ENCODE measurements at regions not wholly inside any gene's neighbourhood (a gene's known extent, or its start where the extent isn't known, plus 50 kb on each side); places are given as distances from the start of the nearest gene placed in this dataset.

DNA sequence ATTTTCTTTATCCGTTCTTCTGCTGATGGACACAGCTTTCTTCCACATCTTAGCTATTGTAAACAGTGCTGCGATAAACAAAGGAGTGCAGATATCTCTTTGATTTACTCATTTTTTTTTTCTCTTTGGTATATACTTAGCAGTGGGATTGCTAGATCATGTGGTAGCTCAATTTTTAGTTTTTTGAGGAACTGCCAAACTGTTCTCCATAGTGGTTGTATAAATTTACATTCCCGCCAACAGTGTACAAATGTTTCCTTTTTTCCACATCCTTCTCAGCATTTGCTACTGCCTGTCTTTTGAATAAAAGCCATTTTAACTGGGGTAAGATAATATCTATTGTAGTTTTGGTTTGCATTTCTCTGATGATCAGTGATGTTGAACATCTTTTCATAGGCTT lies 196.8 kb upstream of the ZNF717 start:
- TF ChIP-seq, protein P1, sequence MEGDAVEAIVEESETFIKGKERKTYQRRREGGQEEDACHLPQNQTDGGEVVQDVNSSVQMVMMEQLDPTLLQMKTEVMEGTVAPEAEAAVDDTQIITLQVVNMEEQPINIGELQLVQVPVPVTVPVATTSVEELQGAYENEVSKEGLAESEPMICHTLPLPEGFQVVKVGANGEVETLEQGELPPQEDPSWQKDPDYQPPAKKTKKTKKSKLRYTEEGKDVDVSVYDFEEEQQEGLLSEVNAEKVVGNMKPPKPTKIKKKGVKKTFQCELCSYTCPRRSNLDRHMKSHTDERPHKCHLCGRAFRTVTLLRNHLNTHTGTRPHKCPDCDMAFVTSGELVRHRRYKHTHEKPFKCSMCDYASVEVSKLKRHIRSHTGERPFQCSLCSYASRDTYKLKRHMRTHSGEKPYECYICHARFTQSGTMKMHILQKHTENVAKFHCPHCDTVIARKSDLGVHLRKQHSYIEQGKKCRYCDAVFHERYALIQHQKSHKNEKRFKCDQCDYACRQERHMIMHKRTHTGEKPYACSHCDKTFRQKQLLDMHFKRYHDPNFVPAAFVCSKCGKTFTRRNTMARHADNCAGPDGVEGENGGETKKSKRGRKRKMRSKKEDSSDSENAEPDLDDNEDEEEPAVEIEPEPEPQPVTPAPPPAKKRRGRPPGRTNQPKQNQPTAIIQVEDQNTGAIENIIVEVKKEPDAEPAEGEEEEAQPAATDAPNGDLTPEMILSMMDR (IDR thresholded peaks at IDR 0.05), result no peak
- TF ChIP-seq POLR2A (IDR thresholded peaks at IDR 0.05) (no peak), POLR2AphosphoS5 (IDR thresholded peaks at IDR 0.05) (no peak)

Data from breast epithelium (tissue), 3 donors.